ENCODE measurements at regions not wholly inside any gene's neighbourhood (a gene's known extent, or its start where the extent isn't known, plus 50 kb on each side); places are given as distances from the start of the nearest gene placed in this dataset.
"Not testable (repeated sequence)": the region's sequence is repeated elsewhere in the genome, so short reads cannot be mapped to it uniquely, and the experiment has no call there.

DNA sequence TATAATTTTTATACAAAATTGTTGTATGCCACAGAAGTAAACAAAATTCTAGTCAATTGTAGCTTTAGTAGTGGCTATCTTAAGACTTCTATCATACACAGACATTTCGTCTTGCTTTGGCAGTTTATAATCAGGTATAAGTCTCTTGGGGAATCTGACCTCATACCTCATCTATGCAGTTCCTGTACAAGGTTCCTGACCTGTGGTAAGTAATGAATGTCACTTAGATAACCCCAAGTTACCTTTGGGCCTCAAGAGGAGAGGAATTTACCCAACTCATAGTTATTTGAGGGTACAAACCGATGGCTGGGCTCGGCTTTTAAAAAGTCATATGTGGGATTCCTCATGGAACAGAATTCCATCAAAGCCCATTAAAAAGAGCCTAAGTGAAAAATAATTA is 58.8 kb upstream of the UNC93A start:
- ChIA-PET CTCF (no interaction called here), POLR2A (no interaction called here)
- Histone ChIP-seq H3K4me3 (ENCODE audit: low read depth, low read length) (no peak overlapping the region), H3K9me3 (ENCODE audit: control insufficient read depth, insufficient read depth, low read length) (peaks cover 15% of the 10 kb centered on the region), H3K27me3 (ENCODE audit: control insufficient read depth, insufficient read depth, low read length) (no peaks in the 10 kb centered on the region), H3K27ac (ENCODE audit: low read depth, low read length) (no peak overlapping the region)
- no peak for DNase-seq (ENCODE audit: low read depth, low spot score)
- TF ChIP-seq, protein P1, sequence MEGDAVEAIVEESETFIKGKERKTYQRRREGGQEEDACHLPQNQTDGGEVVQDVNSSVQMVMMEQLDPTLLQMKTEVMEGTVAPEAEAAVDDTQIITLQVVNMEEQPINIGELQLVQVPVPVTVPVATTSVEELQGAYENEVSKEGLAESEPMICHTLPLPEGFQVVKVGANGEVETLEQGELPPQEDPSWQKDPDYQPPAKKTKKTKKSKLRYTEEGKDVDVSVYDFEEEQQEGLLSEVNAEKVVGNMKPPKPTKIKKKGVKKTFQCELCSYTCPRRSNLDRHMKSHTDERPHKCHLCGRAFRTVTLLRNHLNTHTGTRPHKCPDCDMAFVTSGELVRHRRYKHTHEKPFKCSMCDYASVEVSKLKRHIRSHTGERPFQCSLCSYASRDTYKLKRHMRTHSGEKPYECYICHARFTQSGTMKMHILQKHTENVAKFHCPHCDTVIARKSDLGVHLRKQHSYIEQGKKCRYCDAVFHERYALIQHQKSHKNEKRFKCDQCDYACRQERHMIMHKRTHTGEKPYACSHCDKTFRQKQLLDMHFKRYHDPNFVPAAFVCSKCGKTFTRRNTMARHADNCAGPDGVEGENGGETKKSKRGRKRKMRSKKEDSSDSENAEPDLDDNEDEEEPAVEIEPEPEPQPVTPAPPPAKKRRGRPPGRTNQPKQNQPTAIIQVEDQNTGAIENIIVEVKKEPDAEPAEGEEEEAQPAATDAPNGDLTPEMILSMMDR (IDR thresholded peaks at IDR 0.05; ENCODE audit: low read depth, low read length): no peak

DNA sequence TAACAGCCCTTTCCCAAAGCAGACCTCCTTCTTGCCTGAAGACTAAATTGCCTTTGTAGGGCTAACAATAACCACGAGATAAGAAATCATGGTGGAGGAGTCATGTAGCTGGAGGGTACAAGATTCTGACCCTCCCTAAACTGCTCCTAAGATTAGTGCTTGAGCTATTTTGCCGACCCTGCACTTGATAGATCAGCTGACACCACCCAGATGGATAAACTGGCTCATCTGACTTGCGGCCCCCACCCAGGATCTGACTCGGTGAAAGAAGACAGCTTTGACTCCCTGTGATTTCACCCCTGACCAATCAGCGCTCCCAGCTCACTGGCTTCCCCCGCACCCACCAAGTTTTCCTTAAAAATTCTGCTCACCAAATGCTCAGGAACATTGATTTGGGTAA is 57.6 kb upstream of the UNC93A start:
- DNase-seq (ENCODE audit: low read depth, low spot score): no peak
- Histone ChIP-seq H3K4me3 (ENCODE audit: low read depth, low read length) (no peak overlapping the region), H3K9me3 (ENCODE audit: control insufficient read depth, insufficient read depth, low read length) (peaks cover 19% of the 10 kb centered on the region), H3K27me3 (ENCODE audit: control insufficient read depth, insufficient read depth, low read length) (no peaks in the 10 kb centered on the region), H3K27ac (ENCODE audit: low read depth, low read length) (no peak overlapping the region)
- POLR2A ChIA-PET: no interaction called here
- CTCF ChIA-PET: no interaction called here
- TF ChIP-seq, protein P1 (IDR thresholded peaks at IDR 0.05; ENCODE audit: low read depth, low read length): no peak

- DNase-seq (ENCODE audit: low read depth, low spot score); POLR2A ChIA-PET; H3K27me3 ChIP-seq (ENCODE audit: control insufficient read depth, insufficient read depth, low read length); CTCF ChIA-PET; H3K27ac ChIP-seq (ENCODE audit: low read depth, low read length); H3K4me3 ChIP-seq (ENCODE audit: low read depth, low read length): not testable (repeated sequence)
- peaks cover 19% of the 10 kb centered on the region for H3K9me3 ChIP-seq (ENCODE audit: control insufficient read depth, insufficient read depth, low read length)
These were observed 56.5 kb upstream of the UNC93A start for GRCh38 chr6:167234576-167234975.

DNA sequence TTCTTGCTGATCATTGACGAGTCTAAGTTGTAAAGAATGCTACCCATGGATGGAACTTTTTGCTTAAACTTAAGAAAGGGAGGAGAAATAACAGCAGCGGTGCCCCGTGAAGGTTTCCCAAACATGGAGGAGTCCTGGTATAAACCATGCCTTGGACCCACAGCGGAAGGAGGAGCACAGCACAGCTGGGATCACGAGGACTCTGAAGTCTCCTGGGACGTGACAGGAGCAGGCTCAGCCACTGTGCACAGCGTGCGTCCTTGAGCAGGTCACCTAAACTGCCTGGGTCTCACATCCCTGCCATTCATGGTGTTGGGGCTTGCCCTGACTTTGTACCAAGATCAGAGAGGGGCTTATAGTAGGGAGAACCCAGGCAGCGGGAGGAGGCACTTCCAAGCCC is 56.1 kb upstream of the UNC93A start:
- ChIA-PET CTCF (no interaction called here), POLR2A (no interaction called here)
- no peak for DNase-seq (ENCODE audit: low read depth, low spot score)

DNA sequence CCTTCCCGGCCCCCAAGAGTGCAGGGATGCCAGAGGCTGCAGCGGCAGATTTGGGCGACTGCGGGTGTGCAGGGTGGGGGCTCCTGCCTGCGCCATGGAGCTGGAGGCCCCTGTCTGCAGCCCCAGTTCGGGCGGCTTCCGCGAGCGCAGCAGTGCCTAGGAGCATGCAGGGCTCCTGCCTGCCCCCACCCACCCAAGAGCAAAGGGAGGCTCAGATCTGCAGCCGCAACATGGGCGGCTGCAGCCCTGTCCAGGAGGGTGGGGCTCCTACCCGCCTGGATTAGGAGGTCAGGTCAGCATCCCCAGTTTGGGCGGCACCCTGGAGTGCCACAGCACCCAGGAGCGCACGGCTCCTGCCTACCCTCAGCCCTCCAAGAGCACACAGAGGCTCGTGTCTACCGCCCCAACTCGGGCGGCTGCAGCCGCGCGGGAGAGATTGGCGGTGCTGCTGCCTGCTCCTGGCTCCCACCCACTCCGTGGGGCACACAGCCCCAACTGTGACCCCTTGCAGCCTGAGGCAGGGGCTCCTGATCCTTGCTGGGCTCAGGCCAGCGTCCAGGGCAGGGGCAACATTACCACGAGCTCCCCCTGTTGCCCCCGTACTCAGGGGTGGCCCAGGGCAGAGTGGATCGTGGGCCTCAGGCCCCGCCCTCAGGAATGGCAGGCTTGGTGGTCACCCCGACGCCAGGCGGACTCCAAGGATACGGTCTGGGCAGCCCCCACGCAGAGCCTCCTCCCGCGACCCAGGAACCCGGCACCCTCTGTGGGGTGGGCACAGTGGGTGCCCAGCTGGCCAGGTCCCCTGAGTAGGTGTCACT is 55.5 kb upstream of the UNC93A start:
- CTCF ChIA-PET: no interaction called here
- POLR2A ChIA-PET: no interaction called here
- H3K27me3 ChIP-seq (ENCODE audit: control insufficient read depth, insufficient read depth, low read length): no peaks in the 10 kb centered on the region
- peaks cover 23% of the 10 kb centered on the region for H3K9me3 ChIP-seq (ENCODE audit: control insufficient read depth, insufficient read depth, low read length)
- TF ChIP-seq, protein P1 (IDR thresholded peaks at IDR 0.05; ENCODE audit: low read depth, low read length): no peak
- no peak overlapping the region for H3K27ac ChIP-seq (ENCODE audit: low read depth, low read length)
- DNase-seq (ENCODE audit: low read depth, low spot score): no peak
- no peak overlapping the region for H3K4me3 ChIP-seq (ENCODE audit: low read depth, low read length)

More for the DNA sequence above, 56.1 kb upstream of the UNC93A start:
- Histone ChIP-seq H3K9me3 (ENCODE audit: control insufficient read depth, insufficient read depth, low read length) (peaks cover 21% of the 10 kb centered on the region), H3K27me3 (ENCODE audit: control insufficient read depth, insufficient read depth, low read length) (no peaks in the 10 kb centered on the region), H3K4me3 (ENCODE audit: low read depth, low read length) (no peak overlapping the region), H3K27ac (ENCODE audit: low read depth, low read length) (no peak overlapping the region)
- TF ChIP-seq, protein P1 (IDR thresholded peaks at IDR 0.05; ENCODE audit: low read depth, low read length): no peak
